ENCODE measurements at regions not wholly inside any gene's neighbourhood (a gene's known extent, or its start where the extent isn't known, plus 50 kb on each side); places are given as distances from the start of the nearest gene placed in this dataset.

DNA sequence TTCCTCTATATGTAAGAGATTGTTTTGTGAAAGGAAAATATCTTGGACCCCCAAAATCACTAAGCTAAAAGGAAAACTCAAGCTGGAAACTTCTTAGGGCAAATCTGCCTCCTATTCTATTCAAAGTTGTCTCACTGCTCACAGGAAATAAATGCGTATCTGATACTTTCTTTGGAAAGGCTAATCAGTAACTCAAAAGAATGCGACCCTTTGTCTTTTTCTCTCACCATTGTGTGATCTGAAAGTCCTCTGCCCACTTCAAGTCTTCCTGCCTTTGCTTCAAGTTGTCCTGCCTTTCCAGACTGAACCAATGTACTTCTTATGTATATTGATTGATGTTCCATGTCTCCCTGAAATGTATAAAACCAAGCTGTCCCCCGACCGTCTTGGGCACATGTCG lies 157.3 kb downstream of the KIF2B start:
- no peaks in the 10 kb centered on the region for H3K36me3 ChIP-seq (ENCODE audit: control insufficient read depth, insufficient read depth, low read length)
- H3K27me3 ChIP-seq (ENCODE audit: control insufficient read depth, insufficient read depth, low read length): no peaks in the 10 kb centered on the region
- H3K4me3 ChIP-seq (ENCODE audit: low read depth, low read length): no peak overlapping the region
- H3K4me1 ChIP-seq: no peaks in the 10 kb centered on the region
- H3K27ac ChIP-seq: no peak overlapping the region
- H2AFZ ChIP-seq: no peak overlapping the region
- H3K4me2 ChIP-seq (ENCODE audit: low read length): no peak overlapping the region
- H3K9me3 ChIP-seq (ENCODE audit: control insufficient read depth, low read length): no peaks in the 10 kb centered on the region
- TF ChIP-seq, protein P1, sequence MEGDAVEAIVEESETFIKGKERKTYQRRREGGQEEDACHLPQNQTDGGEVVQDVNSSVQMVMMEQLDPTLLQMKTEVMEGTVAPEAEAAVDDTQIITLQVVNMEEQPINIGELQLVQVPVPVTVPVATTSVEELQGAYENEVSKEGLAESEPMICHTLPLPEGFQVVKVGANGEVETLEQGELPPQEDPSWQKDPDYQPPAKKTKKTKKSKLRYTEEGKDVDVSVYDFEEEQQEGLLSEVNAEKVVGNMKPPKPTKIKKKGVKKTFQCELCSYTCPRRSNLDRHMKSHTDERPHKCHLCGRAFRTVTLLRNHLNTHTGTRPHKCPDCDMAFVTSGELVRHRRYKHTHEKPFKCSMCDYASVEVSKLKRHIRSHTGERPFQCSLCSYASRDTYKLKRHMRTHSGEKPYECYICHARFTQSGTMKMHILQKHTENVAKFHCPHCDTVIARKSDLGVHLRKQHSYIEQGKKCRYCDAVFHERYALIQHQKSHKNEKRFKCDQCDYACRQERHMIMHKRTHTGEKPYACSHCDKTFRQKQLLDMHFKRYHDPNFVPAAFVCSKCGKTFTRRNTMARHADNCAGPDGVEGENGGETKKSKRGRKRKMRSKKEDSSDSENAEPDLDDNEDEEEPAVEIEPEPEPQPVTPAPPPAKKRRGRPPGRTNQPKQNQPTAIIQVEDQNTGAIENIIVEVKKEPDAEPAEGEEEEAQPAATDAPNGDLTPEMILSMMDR (IDR thresholded peaks at IDR 0.05): no peak
- no peaks in the 10 kb centered on the region for H3K79me2 ChIP-seq
- H3K9ac ChIP-seq: no peak overlapping the region

DNA sequence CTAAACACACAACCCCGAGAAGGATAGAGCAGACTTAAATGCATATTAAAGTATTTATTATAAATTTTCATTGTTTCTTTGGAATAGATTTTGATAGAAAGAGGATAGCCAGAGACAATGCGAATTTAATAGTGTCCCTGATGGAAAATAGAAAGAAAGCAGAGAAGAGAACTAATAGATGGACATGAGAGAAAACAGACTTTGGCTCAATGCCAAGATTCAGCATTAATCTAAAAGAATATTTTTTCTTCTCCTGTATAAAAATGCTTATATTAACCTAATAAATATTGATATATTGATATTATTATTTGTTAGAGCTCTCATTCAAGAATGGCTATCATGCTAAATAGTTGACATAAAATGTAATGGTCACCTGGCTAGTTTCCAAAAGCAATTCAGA lies 173.4 kb downstream of the KIF2B start:
- Histone ChIP-seq H3K79me2 (no peaks in the 10 kb centered on the region), H3K27ac (no peak overlapping the region), H3K36me3 (ENCODE audit: control insufficient read depth, insufficient read depth, low read length) (no peaks in the 10 kb centered on the region), H3K4me2 (ENCODE audit: low read length) (no peak overlapping the region), H3K4me3 (ENCODE audit: low read depth, low read length) (no peak overlapping the region), H3K9ac (no peak overlapping the region), H3K4me1 (no peaks in the 10 kb centered on the region), H2AFZ (no peak overlapping the region), H3K27me3 (ENCODE audit: control insufficient read depth, insufficient read depth, low read length) (no peaks in the 10 kb centered on the region), H3K9me3 (ENCODE audit: control insufficient read depth, low read length) (no peaks in the 10 kb centered on the region)
- TF ChIP-seq, protein P1 (IDR thresholded peaks at IDR 0.05): no peak

DNA sequence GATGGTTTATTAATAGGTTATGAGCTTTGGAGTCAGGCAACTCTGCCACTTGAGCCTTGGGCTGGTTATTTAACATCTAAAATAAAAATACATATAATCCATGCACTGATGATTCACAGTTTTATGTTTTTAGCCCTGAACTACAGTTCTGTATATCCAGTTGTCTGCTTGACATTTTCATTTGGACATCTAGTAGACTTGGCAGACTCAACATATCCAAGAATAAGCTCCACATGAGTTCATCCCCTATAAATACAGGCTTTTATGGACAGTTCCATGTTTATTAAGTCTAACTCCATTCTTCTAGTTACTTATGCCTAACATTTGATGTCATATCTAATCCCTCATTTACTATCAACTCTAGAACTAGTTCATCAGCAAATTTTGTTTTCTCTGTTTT lies 174.2 kb downstream of the KIF2B start:
- H3K4me1 ChIP-seq: no peaks in the 10 kb centered on the region
- no peak overlapping the region for H3K4me3 ChIP-seq (ENCODE audit: low read depth, low read length)
- no peak overlapping the region for H3K27ac ChIP-seq
- no peaks in the 10 kb centered on the region for H3K79me2 ChIP-seq
- TF ChIP-seq, protein P1 (IDR thresholded peaks at IDR 0.05): no peak
- no peak overlapping the region for H3K4me2 ChIP-seq (ENCODE audit: low read length)
- no peaks in the 10 kb centered on the region for H3K27me3 ChIP-seq (ENCODE audit: control insufficient read depth, insufficient read depth, low read length)
- no peaks in the 10 kb centered on the region for H3K9me3 ChIP-seq (ENCODE audit: control insufficient read depth, low read length)
- no peak overlapping the region for H3K9ac ChIP-seq
- no peaks in the 10 kb centered on the region for H3K36me3 ChIP-seq (ENCODE audit: control insufficient read depth, insufficient read depth, low read length)
- no peak overlapping the region for H2AFZ ChIP-seq

DNA sequence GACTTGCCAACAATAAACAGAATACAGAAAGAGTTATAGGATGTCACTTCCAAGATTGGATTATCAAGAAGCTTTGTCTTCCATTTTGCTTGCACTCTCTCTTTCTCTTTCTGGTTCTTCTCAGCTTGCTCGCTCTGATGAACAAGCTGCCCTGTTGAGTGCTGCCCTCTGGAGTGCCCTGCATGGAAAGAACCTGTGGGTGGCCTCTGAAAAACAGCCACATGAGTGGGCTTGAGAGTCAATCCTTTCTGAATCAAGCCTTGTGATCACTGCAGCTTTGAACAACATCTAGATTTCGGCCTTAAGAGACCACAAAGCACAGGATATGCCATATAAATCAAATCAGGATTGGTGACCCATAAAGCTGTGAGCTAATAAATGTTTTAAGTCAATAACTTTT lies 185.1 kb downstream of the KIF2B start:
- Histone ChIP-seq H3K4me1 (no peaks in the 10 kb centered on the region), H3K27ac (no peak overlapping the region), H3K79me2 (no peaks in the 10 kb centered on the region), H3K36me3 (ENCODE audit: control insufficient read depth, insufficient read depth, low read length) (no peaks in the 10 kb centered on the region), H3K9me3 (ENCODE audit: control insufficient read depth, low read length) (no peaks in the 10 kb centered on the region), H3K27me3 (ENCODE audit: control insufficient read depth, insufficient read depth, low read length) (no peaks in the 10 kb centered on the region), H2AFZ (no peak overlapping the region), H3K4me3 (ENCODE audit: low read depth, low read length) (no peak overlapping the region), H3K9ac (no peak overlapping the region), H3K4me2 (ENCODE audit: low read length) (no peak overlapping the region)
- TF ChIP-seq, protein P1 (IDR thresholded peaks at IDR 0.05): no peak

DNA sequence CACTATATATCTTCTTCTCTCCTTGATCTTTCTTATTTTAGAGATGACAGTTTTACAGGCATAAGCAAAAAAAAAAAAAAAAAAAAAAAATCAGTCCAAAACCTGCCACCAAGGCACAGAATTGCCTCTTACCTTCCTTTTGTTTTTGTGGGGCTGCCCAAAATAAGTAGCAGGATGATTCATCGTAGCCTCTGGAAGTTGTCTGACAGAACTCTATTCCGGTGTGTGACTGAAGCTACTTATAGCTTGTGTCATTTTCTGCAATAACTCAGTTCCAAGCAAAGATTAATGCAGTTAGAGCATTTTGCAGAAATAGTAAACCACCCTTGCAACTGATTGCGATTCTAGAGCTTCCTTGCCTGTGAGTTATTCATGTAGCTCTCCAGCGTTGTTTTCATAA lies 186.8 kb downstream of the KIF2B start:
- H3K9ac ChIP-seq: no peak overlapping the region
- TF ChIP-seq, protein P1 (IDR thresholded peaks at IDR 0.05): no peak

More for the DNA sequence above, 186.8 kb downstream of the KIF2B start:
- H3K27me3 ChIP-seq (ENCODE audit: control insufficient read depth, insufficient read depth, low read length): no peaks in the 10 kb centered on the region
- no peaks in the 10 kb centered on the region for H3K36me3 ChIP-seq (ENCODE audit: control insufficient read depth, insufficient read depth, low read length)
- no peak overlapping the region for H3K4me3 ChIP-seq (ENCODE audit: low read depth, low read length)
- H3K27ac ChIP-seq: no peak overlapping the region
- no peak overlapping the region for H3K4me2 ChIP-seq (ENCODE audit: low read length)
- H3K9me3 ChIP-seq (ENCODE audit: control insufficient read depth, low read length): no peaks in the 10 kb centered on the region
- no peaks in the 10 kb centered on the region for H3K79me2 ChIP-seq
- no peak overlapping the region for H2AFZ ChIP-seq
- no peaks in the 10 kb centered on the region for H3K4me1 ChIP-seq

All from parathyroid adenoma (tissue), 2 donors.